HG02981 (cell line): ENCODE measurements at regions not wholly inside any gene's neighbourhood (a gene's known extent, or its start where the extent isn't known, plus 50 kb on each side); places are given as distances from the start of the nearest gene placed in this dataset.

Experiments used
- ATAC-seq: cut with Tn5 transposase; IDR thresholded peaks from one replicate; pipeline ENCODE4 v1.9.1; 2021; ENCODE audit warnings: mild to moderate bottlenecking, moderate library complexity; ENCODE audit not compliant: unreplicated experiment

DNA sequence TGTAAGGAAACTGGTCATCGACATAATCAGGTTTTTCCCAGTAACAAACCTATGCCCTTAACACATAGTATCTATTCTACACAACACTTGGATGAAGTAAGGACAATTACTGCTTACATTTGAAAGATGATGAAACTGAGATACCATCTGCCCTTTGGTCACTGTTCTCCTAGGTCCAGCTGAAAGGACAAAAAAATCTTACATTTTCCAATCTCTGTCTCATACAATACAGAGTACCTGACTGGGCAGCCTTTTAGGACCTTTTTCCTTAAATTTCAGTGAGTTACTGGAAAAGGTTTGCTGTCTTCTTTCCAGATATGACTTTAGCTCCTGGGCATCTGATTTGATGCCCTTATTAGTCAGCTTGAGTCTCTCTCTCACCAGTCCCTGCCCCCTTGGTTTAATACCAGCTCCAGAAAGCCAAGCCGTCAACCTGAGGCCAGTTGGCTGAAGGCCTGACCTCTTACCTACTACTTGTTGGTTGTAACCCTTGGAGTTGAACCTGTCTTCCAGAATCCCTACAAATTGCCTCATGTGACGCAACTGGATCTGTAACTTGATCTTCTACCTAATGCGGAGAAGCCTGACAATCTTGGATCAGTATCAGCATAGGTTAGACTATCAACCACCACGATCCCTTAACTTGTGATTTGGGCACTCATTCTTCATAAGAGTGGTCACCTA is 355.3 kb upstream of the ZNF385D start:
- ATAC-seq: no peak

DNA sequence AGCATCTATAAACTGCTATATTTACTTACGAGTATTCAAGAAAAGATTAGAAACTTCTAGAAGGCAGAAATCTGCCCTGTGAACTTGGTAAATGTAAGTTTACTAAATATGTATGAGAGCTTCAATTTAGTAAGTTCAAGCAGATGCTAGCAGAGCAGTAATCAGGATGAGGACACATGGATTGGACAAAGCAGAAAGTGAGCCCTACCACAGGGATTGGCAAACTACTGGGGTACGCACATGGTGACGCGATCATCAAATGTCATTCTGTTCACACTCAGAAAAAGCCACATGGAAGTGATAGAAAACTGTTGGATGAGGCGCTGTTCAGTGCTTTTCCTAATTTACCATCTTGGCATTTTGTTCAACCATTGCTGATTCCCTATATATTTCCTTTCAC is 360.2 kb upstream of the ZNF385D start:
- no peak for ATAC-seq

DNA sequence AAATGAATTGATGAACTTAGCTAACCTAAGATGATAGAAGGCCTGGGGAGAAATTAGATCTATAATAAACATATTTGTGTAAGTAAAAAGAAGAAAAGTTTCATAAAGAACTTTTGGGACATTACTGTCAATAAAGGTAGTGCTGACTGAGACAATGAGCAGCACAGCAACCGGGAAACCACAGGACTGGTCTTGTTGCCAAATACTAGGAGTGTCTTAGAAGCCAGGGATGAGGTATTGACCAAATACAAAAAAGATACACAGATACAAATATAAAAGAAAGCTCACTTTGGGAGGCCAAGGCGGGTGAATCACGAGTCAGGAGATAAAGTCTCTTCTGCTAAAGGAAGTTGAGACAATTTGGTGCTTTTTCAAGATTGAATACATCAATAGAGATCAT is 362.4 kb upstream of the ZNF385D start:
- ATAC-seq: no peak

DNA sequence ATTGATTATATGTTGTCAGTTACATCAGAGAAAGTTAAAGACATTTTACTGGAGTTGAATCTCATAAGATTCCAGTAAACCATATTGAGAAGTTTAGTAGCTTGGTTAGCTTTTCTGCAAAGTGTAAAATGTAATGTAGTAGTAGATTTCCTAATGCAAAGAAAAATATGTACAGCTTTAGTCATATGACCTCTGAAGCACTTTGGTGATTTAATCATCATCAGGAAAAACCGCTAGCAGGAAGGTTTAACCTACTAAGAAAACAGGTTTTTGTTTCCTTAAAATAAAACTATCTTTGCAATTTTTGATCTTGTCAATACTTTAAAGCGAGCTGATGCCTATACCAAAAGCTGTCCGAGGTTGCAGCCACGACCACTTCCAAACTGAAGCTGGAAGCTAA is 364.6 kb upstream of the ZNF385D start:
- ATAC-seq: no peak

DNA sequence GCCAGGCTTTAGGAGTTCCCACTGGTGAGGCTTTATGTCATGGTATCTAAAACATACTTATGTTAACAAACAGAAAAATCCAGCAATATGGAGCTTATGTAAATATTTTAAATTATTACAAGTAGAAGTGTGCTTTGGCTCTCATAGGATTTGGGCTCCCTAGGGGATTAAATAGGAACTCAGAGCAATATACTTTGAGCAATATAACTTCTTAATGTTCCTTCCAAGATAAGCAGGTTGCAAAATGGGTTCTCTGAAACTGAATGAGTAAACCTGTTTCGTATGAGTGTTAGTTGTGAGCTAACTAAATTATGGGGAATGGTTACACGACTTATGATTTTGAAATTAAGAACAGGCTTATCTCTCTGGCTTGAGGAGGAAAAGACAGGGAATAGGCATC is 366.1 kb upstream of the ZNF385D start:
- ATAC-seq: no peak

DNA sequence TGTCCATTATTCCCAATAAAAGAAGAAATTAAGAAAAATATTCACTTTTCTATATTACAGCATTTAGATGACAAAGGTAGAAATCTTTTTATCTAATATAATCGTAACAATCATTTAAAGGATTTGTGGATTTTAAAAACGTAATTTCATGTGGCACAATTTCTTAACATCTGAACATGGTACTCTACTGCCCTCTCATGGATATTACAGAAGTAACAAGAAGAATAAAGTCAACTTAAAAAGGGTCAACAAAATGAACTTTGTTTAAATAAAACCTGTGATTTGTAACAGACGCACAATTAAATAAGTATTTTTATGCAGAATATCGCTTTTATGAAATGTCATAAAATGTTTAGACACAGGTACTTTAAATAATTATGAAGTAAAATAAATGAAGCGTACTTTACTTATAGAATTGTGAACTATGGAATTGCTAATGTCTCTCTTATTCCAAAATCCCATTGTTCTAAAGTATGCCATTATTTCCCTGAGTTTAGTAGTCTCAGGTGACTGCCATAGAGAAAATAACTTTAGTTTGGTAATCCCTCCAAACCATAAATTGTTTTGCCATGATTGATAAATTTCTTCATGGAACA is 366.8 kb upstream of the ZNF385D start:
- no peak for ATAC-seq

DNA sequence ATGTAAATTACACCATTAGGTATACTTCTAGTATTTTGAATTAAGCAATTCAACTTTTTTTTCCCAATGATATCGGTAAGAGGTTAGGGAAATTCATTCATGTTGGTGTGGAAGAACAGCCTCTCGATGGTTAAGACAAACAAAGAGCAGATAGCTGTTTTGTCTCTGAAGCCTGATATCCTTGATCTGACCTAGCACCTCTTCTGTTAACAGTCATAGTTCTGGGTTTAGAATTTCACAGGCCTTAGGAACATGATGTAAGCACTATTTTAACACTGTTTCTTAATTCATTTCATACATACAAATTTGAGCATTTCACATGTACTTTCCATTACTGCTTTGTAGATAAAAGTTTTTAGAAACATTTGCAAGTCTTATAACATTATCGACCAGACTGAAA is 367.5 kb upstream of the ZNF385D start:
- no peak for ATAC-seq

DNA sequence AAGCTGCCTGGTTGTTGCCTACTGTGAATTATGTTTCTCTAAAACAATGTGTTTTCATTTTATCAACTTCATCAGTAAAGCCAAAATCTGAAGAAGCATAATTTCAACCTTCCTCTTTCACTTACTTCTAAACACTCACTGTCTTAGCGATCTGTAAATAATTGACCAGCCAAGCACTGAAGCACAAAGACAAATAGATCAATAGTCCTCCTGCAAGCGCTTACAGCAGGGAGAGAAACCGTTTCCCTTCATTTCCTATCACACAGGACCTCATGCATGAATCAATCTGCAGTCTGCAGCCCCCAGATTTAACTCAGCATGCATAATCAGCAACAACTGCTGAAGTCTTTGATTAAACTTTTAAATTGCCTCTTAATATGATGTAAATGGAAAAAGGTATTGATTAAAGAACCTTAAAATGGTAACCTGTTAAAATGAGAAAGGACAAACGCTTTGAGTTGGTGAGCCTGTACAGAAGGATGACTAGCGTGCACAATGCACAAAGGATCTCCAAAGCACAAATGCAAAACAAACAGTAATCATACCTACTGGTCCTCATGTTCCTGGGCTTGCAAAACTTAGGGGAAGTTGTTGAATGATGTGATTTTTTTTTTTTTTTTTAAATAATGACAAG is 370.2 kb upstream of the ZNF385D start:
- ATAC-seq: peak; percentile 80

DNA sequence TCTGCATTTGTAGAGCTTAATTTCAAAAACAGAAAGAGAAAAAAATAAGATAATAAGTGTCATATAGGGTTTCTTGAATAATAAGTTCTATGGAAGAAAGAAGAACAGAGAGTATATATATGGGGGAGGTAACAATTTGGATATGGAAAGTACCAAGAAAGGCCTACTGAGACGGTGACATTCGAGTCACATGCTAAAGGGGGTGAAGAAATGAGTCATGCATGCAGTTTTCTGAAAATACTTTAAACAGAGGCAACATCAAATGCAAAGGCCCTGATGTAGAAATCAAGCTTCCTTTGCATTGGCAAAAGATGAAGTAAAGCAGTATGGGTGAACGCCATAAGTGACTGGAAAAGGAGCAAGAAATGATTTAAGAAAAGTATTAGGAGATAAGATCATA is 371.6 kb upstream of the ZNF385D start:
- peak; percentile 74 for ATAC-seq

DNA sequence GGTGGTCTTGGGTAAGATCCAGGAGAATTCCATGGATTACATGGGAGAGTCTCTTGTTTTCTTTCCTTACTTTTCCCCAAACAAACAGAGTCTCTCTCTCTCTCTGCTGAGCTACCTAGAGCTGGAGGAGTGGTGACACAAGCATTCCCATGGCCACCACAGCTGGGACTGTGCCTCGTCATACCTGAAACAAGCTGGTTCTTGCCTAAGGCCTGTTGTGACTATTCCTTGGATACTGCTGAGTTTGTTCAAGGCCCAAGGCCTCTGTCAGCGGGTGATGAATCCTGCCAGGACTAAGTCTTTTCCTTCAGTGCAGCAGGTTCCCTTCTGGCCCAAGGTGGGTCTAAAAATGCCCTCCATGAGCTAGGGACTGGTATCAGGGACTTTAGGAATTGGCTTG is 378.1 kb upstream of the ZNF385D start:
- ATAC-seq: no peak

DNA sequence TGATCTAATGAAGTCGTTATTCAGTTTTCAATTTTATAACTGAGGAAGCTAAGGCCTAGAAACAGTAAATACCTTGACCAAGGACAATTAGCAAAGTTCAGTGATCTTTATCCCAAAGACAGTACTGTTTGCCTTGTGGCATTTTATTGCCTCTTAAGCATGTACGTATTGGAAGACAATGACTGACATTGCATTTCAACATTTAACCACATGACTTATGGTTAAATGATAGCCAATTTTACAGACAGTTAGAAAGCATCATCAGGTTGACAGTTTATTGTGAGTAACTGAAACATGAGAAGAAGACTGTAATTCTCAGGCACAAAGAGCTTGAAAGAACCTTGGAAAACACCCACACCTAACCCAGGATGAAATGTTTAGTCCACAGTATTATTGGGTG is 390.8 kb upstream of the ZNF385D start:
- no peak for ATAC-seq

DNA sequence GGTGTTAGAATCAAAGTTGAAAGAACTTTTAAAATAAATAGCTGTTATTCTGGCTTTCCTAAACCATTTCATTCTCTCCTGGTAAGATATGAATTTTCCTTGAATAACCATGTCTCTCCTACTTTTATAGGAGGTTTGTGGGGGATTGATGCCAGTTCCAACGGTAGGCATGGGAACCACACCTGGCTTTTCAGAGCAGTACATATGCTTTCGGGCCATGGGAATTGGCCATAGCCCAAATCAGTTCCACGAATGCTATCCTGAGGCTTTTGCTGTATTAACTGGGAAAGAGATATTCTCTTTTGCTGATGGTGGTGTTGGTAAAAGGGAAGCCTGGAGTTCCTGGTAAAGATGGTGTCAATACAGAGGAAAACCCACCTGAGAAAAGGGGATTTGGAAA is 396.2 kb upstream of the ZNF385D start:
- ATAC-seq: no peak

DNA sequence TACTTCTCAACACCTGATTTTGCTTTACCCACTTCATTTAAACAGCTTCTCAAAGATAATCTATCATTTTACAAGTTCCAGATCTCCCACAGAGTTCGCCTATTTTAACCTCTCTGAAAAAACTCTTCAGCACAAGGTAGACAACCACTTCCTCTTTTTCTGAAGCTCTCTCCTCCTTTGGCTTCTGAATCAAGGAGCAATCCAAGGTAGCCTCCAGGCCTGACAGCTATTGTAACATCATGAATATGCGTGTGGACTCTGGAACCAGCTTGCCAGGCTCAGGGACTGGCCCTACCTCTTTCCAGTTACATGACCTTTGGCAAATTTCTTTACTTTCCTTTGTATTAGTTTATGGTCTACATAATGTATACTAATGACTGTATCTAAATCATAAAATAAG is 405.9 kb upstream of the ZNF385D start:
- no peak for ATAC-seq

DNA sequence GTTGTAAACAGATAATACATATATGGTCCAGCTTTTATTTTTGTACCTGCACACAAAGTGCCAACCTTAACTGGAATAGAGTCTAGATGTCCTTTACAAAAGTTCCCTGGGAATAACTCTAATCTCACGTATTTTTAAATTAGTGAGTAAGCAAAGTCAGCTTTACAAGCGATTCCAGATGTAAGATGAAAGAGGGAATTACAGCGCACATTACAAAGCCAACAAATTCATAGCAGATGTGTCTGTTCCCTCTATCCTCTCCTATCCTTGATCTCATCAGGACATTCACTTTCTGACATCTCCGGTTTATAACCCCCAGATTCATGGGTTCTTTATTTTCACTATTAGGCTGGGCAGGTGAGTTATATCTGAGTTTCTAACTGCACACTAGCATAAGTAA is 406.8 kb upstream of the ZNF385D start:
- no peak for ATAC-seq

DNA sequence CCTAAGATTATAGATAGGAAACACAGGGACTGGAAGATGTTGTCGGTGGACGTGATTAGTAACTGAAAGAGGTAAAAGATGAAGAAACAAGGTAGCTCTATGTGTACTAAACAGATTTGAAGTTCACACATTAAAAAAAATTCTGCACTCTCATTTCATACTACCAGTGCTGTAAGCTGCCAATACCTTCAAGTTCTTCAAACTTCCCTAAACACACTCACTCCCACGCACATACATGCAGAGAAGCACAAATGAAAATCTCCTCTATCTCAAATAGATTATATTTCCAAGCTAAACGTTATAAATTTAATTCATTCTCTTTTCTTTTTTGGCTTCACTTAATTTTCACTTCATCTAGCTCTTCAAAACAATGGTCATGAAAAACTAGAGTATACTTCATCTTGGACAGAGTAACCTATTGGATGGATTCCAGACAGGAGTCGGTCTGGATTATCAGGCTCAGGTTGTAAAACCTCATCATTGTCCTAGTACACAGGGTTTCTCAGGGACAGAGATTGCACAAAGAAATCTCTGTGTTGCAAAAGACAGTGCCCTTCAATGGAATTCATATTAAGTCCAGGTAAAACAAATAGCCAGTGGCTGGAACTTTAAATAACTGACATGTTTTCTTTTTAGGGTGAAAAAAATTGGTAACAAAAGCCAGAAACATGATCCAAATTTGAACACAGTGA is 408.1 kb upstream of the ZNF385D start:
- no peak for ATAC-seq

DNA sequence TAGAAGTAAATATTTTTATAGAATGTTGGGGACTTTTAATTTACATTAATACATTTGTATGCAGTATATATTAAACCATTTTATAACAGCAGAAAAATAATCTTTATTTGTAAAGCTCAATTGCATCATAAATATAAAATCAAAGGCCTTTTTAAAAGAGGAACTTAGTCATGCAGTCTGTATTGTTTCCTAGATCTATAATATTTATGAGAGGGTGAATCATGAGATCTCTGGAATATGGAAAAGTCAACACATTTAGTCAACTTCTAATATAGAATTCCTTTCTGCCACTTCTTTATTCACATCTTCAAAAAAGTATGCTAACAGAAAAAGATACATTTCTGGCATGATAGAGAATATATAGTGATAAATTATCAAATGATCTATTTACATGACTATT is 410.3 kb upstream of the ZNF385D start:
- ATAC-seq: no peak

DNA sequence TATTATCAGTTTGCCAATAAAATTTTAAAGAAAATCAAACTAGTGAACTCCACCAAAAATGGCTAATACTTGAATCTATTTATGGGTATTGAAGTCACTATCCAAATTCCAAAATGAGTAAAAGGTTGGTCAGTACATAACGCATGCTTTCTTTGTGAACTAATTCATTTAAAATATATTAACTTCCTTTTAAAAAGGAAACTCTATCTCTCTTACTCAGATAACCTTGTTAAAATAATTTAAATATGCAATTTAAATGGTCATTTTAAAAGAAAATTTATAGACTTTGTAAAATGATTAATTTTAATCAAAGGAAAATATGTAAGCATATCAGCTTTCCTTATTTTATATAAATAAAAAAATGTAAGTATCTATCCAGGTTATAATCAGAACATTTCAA is 419.4 kb upstream of the ZNF385D start:
- ATAC-seq: no peak

DNA sequence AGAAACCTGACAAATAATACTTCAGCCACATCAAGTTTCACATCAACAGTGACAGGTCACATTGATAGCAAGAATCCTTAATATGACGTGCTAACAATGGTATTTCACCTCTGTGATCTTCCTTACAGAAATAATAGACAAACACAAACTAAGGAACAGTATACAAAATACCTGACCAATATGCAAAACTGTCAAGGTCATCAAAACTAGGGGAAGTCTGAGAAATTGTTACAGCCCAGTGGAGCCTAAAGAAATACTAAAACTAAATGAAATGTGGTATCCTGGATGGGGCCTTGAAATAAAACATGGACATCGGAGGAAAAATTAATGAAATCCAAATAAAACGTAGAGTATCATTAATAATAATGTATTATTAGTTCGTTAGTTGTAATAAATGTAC is 422.0 kb upstream of the ZNF385D start:
- no peak for ATAC-seq

DNA sequence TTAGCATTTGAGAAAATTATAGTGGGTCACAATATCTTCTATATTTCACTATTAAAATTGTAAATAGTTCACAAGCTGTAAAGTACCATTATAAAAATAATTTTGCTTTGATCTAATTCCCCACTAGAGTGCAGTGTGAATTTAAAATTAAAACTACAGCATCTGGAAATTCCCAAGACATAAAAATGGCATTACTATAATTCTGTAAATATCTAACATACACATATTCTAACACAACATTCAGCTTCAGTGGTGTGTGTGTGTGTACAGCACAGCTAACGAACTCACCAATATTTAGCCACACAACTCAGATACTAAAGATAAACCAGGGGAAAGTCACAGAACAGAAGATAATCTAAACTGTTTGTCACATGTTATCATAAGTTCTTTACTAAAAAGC is 424.9 kb upstream of the ZNF385D start:
- no peak for ATAC-seq

DNA sequence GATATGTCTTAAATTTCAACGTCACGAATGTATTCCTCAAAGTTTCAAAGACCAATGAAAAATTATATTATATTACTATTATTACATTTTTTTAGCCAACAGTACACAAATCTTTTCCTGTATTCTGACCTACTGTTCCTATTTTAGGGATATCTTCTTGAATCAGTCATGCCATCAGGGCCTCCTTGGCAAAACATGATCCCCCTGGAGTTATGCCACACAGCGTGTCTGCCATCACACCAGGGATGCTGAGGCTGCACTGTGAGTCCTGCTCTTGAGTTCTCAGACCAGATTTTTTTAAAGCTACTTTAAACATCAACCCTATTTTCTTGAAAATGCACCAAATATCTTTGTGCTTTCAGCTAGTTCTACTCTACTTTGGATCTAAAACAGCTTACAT is 425.9 kb upstream of the ZNF385D start:
- no peak for ATAC-seq

DNA sequence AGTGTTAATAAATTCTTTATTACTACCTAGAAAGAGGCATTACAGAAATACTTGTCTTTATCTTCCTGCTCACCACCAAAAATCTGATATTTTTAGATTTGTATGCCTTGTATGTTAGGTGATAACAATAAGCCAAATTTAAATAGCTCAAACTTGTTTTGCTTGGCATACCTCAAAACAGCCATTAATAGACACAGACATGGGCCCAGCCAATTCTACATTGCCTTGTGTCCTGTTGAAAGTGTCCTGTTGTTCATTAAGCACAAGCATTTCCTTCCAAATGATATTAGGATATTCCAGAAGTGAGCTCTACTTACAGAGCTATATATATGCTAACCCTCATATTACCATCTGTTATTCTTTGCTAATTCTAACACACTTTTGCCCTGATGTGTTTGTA is 438.6 kb upstream of the ZNF385D start:
- no peak for ATAC-seq

DNA sequence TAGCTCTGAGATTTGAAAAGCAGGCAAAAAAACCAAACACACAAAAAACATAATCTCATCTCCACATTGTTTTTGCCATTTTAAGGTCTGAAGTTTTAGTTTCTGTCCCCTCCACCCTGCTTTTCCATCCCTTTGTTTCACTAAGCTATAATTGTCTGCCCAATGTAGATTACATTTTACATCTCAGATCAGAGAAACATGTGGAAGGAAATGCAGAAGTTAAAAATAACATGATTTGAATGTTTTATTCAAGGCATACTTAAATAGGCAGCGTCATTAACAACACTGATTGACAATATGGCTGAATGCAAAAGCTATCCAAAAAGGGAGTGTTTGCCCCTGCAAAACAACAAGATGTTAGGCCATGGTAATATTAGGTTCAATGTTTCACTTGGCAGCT is 448.1 kb upstream of the ZNF385D start:
- no peak for ATAC-seq
